K562 (cell line): ENCODE measurements at regions not wholly inside any gene's neighbourhood (a gene's known extent, or its start where the extent isn't known, plus 50 kb on each side); places are given as distances from the start of the nearest gene placed in this dataset.

ENCODE experiments used
- ATAC-seq: fragments of 200-7000 bp; cut with Tn5 transposase; 3 replicates; pipeline ENCODE4 v1.9.1; 2020; ENCODE audit warnings: moderate library complexity
- BruUV-seq: library from RNA; stranded (reverse); fragments of 400-500 nt; replicated peaks from 2 replicates; lab custom pipeline; 2021; lab: Mats Ljungman, UMichigan
- CTCF ChIA-PET: fragments of 300-600 bp; formaldehyde crosslinking; extraction: SDS; loops from one replicate; lab custom pipeline; 2021; ENCODE audit warnings: low intra/inter-chr PET ratio; lab: Yijun Ruan, JAX
- POLR2A ChIA-PET: fragments of 300-600, 350-650 bp; sonication (Branson Sonifier 250); formaldehyde crosslinking; extraction: SDS; loops from one replicate; lab custom pipeline; 2021; ENCODE audit warnings: antibody characterized with exemption, inconsistent platforms; lab: Yijun Ruan, JAX
- DNase-seq, 4 experiments: peaks; one replicate each; pipeline versions ENCODE4 v3.0.0 to v3.0.0-alpha.2; 2011 to 2018; ENCODE audit warnings: low spot score in 3 of 4, mixed read lengths in 3 of 4; ENCODE audit errors: extremely low read depth in 1 of 4
- FAIRE-seq: peaks from 2 replicates; lab custom pipeline; 2011; peaks lifted over from hg19 to GRCh38; lab: Jason Lieb, UNC
- H2AFZ ChIP-seq: 2 replicates; pipeline ENCODE4 v1.6.0; 2011; ENCODE audit warnings: low read depth, low read length, control low read depth, inconsistent platforms
- H3K27ac ChIP-seq: fragments of 200-600 bp; 3 replicates; pipeline ENCODE4 v1.8.0; 2011; ENCODE audit warnings: low read depth, mild to moderate bottlenecking, control low read depth, inconsistent platforms, low read length, moderate library complexity, mixed read lengths; ENCODE audit errors: extremely low read depth
- H3K27me3 ChIP-seq, 2 experiments: fragments of 300-600 bp in 1 of 2; 2 replicates in 1 of 2; 3 replicates in 1 of 2; pipeline versions ENCODE4 v1.6.0 to v1.8.0; 2011; ENCODE audit warnings: inconsistent platforms in 2 of 2, low read length in 2 of 2, mild to moderate bottlenecking in 1 of 2, mixed read lengths in 1 of 2, moderate library complexity in 1 of 2; ENCODE audit not compliant: control insufficient read depth in 2 of 2, insufficient read depth in 2 of 2
- H3K36me3 ChIP-seq: fragments of 300-600 bp; 3 replicates; pipeline ENCODE4 v1.8.0; 2011; ENCODE audit warnings: mild to moderate bottlenecking, low read length, inconsistent platforms; ENCODE audit not compliant: control insufficient read depth, insufficient read depth
- H3K4me1 ChIP-seq, 2 experiments: fragments of 200-600 bp in 1 of 2; replicated peaks in 1 of 2; 2 replicates in 1 of 2; 3 replicates in 1 of 2; pipeline versions ENCODE4 v1.5.1 to v1.8.0; 2011; ENCODE audit warnings: inconsistent platforms in 2 of 2, low read length in 2 of 2, mild to moderate bottlenecking in 1 of 2, mixed read lengths in 1 of 2, moderate library complexity in 1 of 2; ENCODE audit not compliant: control insufficient read depth in 2 of 2, insufficient read depth in 2 of 2
- H3K4me2 ChIP-seq: 2 replicates; pipeline ENCODE4 v1.6.1; 2011; ENCODE audit warnings: low read length, control low read depth, inconsistent platforms, mixed read lengths; ENCODE audit not compliant: insufficient read depth
- H3K4me3 ChIP-seq: fragments of 200-600 bp; sonication (generic), shearing (Covaris generic); 2 replicates; pipeline ENCODE4 v1.5.1; 2016; ENCODE audit warnings: control low read depth, inconsistent platforms
- H3K79me2 ChIP-seq: fragments of 200-600 bp; 3 replicates; pipeline ENCODE4 v1.8.0; 2011; ENCODE audit warnings: low read length, inconsistent platforms; ENCODE audit not compliant: control insufficient read depth, insufficient read depth
- H3K9ac ChIP-seq, 2 experiments: 2 replicates each; pipeline versions ENCODE4 v1.6.0 to v1.6.1; 2011; ENCODE audit warnings: low read depth in 2 of 2, low read length in 2 of 2, control low read depth in 1 of 2, inconsistent platforms in 1 of 2, mild to moderate bottlenecking in 1 of 2, mixed read lengths in 1 of 2; ENCODE audit not compliant: insufficient read depth in 1 of 2
- H3K9me1 ChIP-seq: one replicate; pipeline ENCODE4 v1.6.0; 2011; ENCODE audit warnings: inconsistent platforms, mild to moderate bottlenecking, low read length, moderate library complexity; ENCODE audit not compliant: control insufficient read depth, insufficient read depth
- H3K9me3 ChIP-seq: replicated peaks from 2 replicates; pipeline ENCODE4 v1.5.1; 2011; ENCODE audit warnings: low read depth, low read length, inconsistent platforms; ENCODE audit not compliant: control insufficient read depth, insufficient read depth
- H4K20me1 ChIP-seq: replicated peaks from 2 replicates; pipeline ENCODE4 v1.6.1; 2011; ENCODE audit warnings: low read length, inconsistent platforms, mixed read lengths; ENCODE audit not compliant: control insufficient read depth, insufficient read depth
- BRCA1 ChIP-seq, 2 experiments: fragments of 450-650 bp in 1 of 2; sonication (generic) in 1 of 2; formaldehyde crosslinking in 1 of 2; IDR thresholded peaks; 2 replicates each; pipeline versions ENCODE4 v1.5.0 to v1.6.1; 2017 to 2020; ENCODE audit warnings: mild to moderate bottlenecking in 1 of 2, missing genetic modification reagents in 1 of 2
- C11orf30 ChIP-seq: fragments of 450-650 bp; IDR thresholded peaks from 2 replicates; pipeline ENCODE4 v1.6.1; 2016; ENCODE audit warnings: low read depth, mild to moderate bottlenecking
- KDM1A ChIP-seq, 2 experiments: fragments of 450-650 bp; IDR thresholded peaks; 2 replicates each; pipeline ENCODE4 v1.6.1; 2016; ENCODE audit warnings: mild to moderate bottlenecking in 2 of 2
- MAFF ChIP-seq: IDR thresholded peaks from 2 replicates; pipeline ENCODE4 v1.6.1; 2012; ENCODE audit warnings: low read length, improper control_type of control experiment
- MAFG ChIP-seq: fragments of 450-650 bp; conservative IDR thresholded peaks from 2 replicates; pipeline ENCODE4 v1.6.1; 2016; ENCODE audit warnings: missing genetic modification characterization, missing compliant biosample characterization
- MAFK ChIP-seq: IDR thresholded peaks from 2 replicates; pipeline ENCODE4 v1.6.1; 2011; ENCODE audit warnings: low read length, improper control_type of control experiment
- RBM22 ChIP-seq: fragments of 200-400 bp; formaldehyde crosslinking; IDR thresholded peaks from 2 replicates; pipeline ENCODE4 v1.6.1; 2018; ENCODE audit warnings: low read length, low read depth; ENCODE audit not compliant: poor library complexity, severe bottlenecking
- ZNF316 ChIP-seq: fragments of 450-650 bp; IDR thresholded peaks from 2 replicates; pipeline ENCODE4 v1.6.1; 2016
- ZNF507 ChIP-seq: conservative IDR thresholded peaks from 2 replicates; pipeline ENCODE4 v1.6.1; 2017; ENCODE audit warnings: missing genetic modification characterization, missing compliant biosample characterization
- WGBS: fragments of 100-300 bp; shearing (Covaris generic); methylation state at CpG from one replicate; pipeline ENCODE4 v1.1.6; 2016; ENCODE audit warnings: low coverage, mixed read lengths; ENCODE audit not compliant: insufficient coverage; ENCODE audit errors: missing lambda C conversion rate; 5-methylcytosine and 5-hydroxymethylcytosine counted together
- in situ Hi-C: fragments of 300-500 bp; cut with MboI; formaldehyde crosslinking; loops from 4 replicates; pipeline ENCODE4 v1.15.0; 2018; ENCODE audit warnings: inconsistent platforms, mixed read lengths
- intact Hi-C: fragments of 100-400 bp; cut with micrococcal nuclease; formaldehyde crosslinking; loops from 2 replicates; pipeline ENCODE4 v1.14.2; 2022
- TF ChIP-seq, protein P1 (sequence below): fragments of 450-650 bp; formaldehyde crosslinking; IDR thresholded peaks from 2 replicates; pipeline ENCODE4 v1.4.0; 2020; ENCODE audit warnings: mild to moderate bottlenecking, mixed read lengths

DNA sequence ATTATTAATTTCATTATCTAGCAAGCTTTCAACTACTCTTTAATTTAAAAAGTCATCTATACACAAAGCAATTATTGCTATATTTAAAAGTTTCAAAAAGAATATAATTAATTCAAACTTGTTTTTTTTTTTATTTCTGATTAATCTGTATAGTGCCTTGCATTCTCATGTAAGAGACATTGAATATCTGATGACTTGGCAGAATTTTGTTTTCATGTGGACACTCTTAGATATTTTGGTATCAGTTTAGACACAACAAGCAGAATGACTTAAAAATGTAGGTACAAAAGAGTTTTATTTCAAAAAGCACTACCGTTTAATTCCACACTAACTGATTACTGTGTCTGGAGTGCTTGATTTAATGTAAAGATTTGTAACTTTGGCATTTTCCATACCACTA lies 1129.6 kb downstream of the PDHA2 start:
- FAIRE-seq = no peak
- TF ChIP-seq RBM22 (no peak), ZNF316 (peak; percentile 79), C11orf30 (0 out of 2 replicates have a peak, but pooled peaks have one; percentile 29), MAFK (peak; percentile 84), BRCA1 (IDR thresholded peaks at IDR 0.05) (no peak), BRCA1 (CRISPR knock-in tag; IDR thresholded peaks at IDR 0.05) (no peak), MAFG (tag) (peak; percentile 64; the same call in 1 of the 2 replicates), MAFF (peak; percentile 78)
- CTCF ChIA-PET = no interaction called here
- no peaks in the 10 kb centered on the region for H4K20me1 ChIP-seq
- H2AFZ ChIP-seq = no peak overlapping the region
- no peaks in the 10 kb centered on the region for H3K36me3 ChIP-seq
- WGBS = 0% methylated on average over 1 of the region's 1 CpG
- DNase-seq = no peak
- in situ Hi-C loops = no loop called here
- H3K9me1 ChIP-seq = no peaks in the 10 kb centered on the region
- no peaks in the 10 kb centered on the region for H3K79me2 ChIP-seq
- H3K9me3 ChIP-seq = no peaks in the 10 kb centered on the region
- no peaks in the 10 kb centered on the region for H3K27me3 ChIP-seq
- POLR2A ChIA-PET = no interaction called here
- no peak overlapping the region for H3K9ac ChIP-seq
- no peaks in the 10 kb centered on the region for H3K4me1 ChIP-seq
- no peak overlapping the region for H3K27ac ChIP-seq
- intact Hi-C loops = no loop called here
- no peak overlapping the region for H3K4me2 ChIP-seq
- BruUV-seq = no TSS peak
- ATAC-seq = no peak
- H3K4me3 ChIP-seq = no peak overlapping the region

GRCh38 chr4:96972920-96973319 lies 1133.0 kb downstream of the PDHA2 start:
- Histone ChIP-seq H3K4me1 (no peaks in the 10 kb centered on the region), H3K9me3 (no peaks in the 10 kb centered on the region), H3K36me3 (no peaks in the 10 kb centered on the region), H3K4me2 (no peak overlapping the region), H3K27me3 (no peaks in the 10 kb centered on the region), H3K9ac (no peak overlapping the region), H2AFZ (no peak overlapping the region), H3K79me2 (no peaks in the 10 kb centered on the region), H4K20me1 (no peaks in the 10 kb centered on the region), H3K9me1 (no peaks in the 10 kb centered on the region), H3K4me3 (no peak overlapping the region), H3K27ac (no peak overlapping the region)
- BruUV-seq = no TSS peak
- no peak for TF ChIP-seq ZNF507 (tag)
- no peak for TF ChIP-seq KDM1A (IDR thresholded peaks at IDR 0.05)
- TF ChIP-seq, protein P1, sequence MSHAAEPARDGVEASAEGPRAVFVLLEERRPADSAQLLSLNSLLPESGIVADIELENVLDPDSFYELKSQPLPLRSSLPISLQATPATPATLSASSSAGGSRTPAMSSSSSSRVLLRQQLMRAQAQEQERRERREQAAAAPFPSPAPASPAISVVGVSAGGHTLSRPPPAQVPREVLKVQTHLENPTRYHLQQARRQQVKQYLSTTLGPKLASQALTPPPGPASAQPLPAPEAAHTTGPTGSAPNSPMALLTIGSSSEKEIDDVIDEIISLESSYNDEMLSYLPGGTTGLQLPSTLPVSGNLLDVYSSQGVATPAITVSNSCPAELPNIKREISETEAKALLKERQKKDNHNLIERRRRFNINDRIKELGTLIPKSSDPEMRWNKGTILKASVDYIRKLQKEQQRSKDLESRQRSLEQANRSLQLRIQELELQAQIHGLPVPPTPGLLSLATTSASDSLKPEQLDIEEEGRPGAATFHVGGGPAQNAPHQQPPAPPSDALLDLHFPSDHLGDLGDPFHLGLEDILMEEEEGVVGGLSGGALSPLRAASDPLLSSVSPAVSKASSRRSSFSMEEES (CRISPR knock-in tag) = peak; percentile 74
- intact Hi-C loops = no loop called here
- FAIRE-seq (no peak), DNase-seq (no peak), ATAC-seq (no peak)
- 0% methylated on average over 4 of the region's 4 CpGs for WGBS
- ChIA-PET CTCF (no interaction called here), POLR2A (no interaction called here)
- in situ Hi-C loops = no loop called here
